ENCODE measurements at regions not wholly inside any gene's neighbourhood (a gene's known extent, or its start where the extent isn't known, plus 50 kb on each side); places are given as distances from the start of the nearest gene placed in this dataset.

GRCh38 chr22:26887916-26888315 lies 230.5 kb downstream of the MIAT start:
- Histone ChIP-seq H3K36me3 (no peaks in the 10 kb centered on the region), H3K9me3 (no peaks in the 10 kb centered on the region), H3K27ac (no peak overlapping the region), H3K4me3 (no peak overlapping the region), H3K4me1 (replicated peaks) (no peaks in the 10 kb centered on the region), H3K27me3 (replicated peaks; ENCODE audit: insufficient read depth) (no peaks in the 10 kb centered on the region)
- WGBS, result 79% methylated on average over 4 of the region's 4 CpGs
- intact Hi-C loops (cut with DNase I), result no loop called here
- no peak for TF ChIP-seq POLR2A (IDR thresholded peaks at IDR 0.05)
- DNase-seq (ENCODE audit: low spot score), result no peak

GRCh38 chr22:26888887-26889286 lies 231.5 kb downstream of the MIAT start:
- Histone ChIP-seq H3K36me3 (no peaks in the 10 kb centered on the region), H3K27me3 (replicated peaks; ENCODE audit: insufficient read depth) (no peaks in the 10 kb centered on the region), H3K9me3 (no peaks in the 10 kb centered on the region), H3K27ac (no peak overlapping the region), H3K4me3 (no peak overlapping the region), H3K4me1 (replicated peaks) (no peaks in the 10 kb centered on the region)
- TF ChIP-seq CTCF (IDR thresholded peaks at IDR 0.05), result no peak
- DNase-seq (ENCODE audit: low spot score), result no peak
- intact Hi-C loops (cut with DNase I), result no loop called here
- 95% methylated on average over 8 of the region's 8 CpGs for WGBS

GRCh38 chr22:26889802-26890201 lies 232.4 kb downstream of the MIAT start:
- Histone ChIP-seq H3K27me3 (replicated peaks; ENCODE audit: insufficient read depth) (no peaks in the 10 kb centered on the region), H3K4me1 (replicated peaks) (no peaks in the 10 kb centered on the region), H3K9me3 (no peaks in the 10 kb centered on the region), H3K27ac (no peak overlapping the region), H3K4me3 (no peak overlapping the region), H3K36me3 (no peaks in the 10 kb centered on the region)
- TF ChIP-seq POLR2A (IDR thresholded peaks at IDR 0.05) (no peak), POLR2AphosphoS5 (IDR thresholded peaks at IDR 0.05) (no peak), CTCF (IDR thresholded peaks at IDR 0.05) (no peak)
- DNase-seq (ENCODE audit: low spot score), result no peak
- intact Hi-C loops (cut with DNase I), result no loop called here
- 69% methylated on average over 7 of the region's 7 CpGs for WGBS

- H3K4me3 ChIP-seq, result no peak overlapping the region
- intact Hi-C loops (cut with DNase I), result no loop called here
- no peak overlapping the region for H3K27ac ChIP-seq
- no peaks in the 10 kb centered on the region for H3K36me3 ChIP-seq
- H3K9me3 ChIP-seq, result no peaks in the 10 kb centered on the region
- DNase-seq (ENCODE audit: low spot score), result no peak
- 67% methylated on average over 5 of the region's 5 CpGs for WGBS
- TF ChIP-seq POLR2A (IDR thresholded peaks at IDR 0.05) (no peak), CTCF (IDR thresholded peaks at IDR 0.05) (no peak), POLR2AphosphoS5 (IDR thresholded peaks at IDR 0.05) (no peak)
- H3K27me3 ChIP-seq (replicated peaks; ENCODE audit: insufficient read depth), result no peaks in the 10 kb centered on the region
- no peaks in the 10 kb centered on the region for H3K4me1 ChIP-seq (replicated peaks)
Observed at GRCh38 chr22:26890870-26891269, 233.5 kb downstream of the MIAT start.

GRCh38 chr22:26891429-26891828 lies 234.0 kb downstream of the MIAT start:
- TF ChIP-seq CTCF (IDR thresholded peaks at IDR 0.05) (no peak), POLR2AphosphoS5 (IDR thresholded peaks at IDR 0.05) (no peak), POLR2A (IDR thresholded peaks at IDR 0.05) (no peak)
- 97% methylated on average over 3 of the region's 3 CpGs for WGBS

More at GRCh38 chr22:26891429-26891828, 234.0 kb downstream of the MIAT start:
- Histone ChIP-seq H3K27ac (no peak overlapping the region), H3K36me3 (no peaks in the 10 kb centered on the region), H3K4me1 (replicated peaks) (no peaks in the 10 kb centered on the region), H3K4me3 (no peak overlapping the region), H3K9me3 (no peaks in the 10 kb centered on the region), H3K27me3 (replicated peaks; ENCODE audit: insufficient read depth) (no peaks in the 10 kb centered on the region)
- no peak for DNase-seq (ENCODE audit: low spot score)
- intact Hi-C loops (cut with DNase I), result no loop called here

Measured in prostate gland (tissue), 2 donors.